AG08395 (cell line): ENCODE measurements at regions not wholly inside any gene's neighbourhood (a gene's known extent, or its start where the extent isn't known, plus 50 kb on each side); places are given as distances from the start of the nearest gene placed in this dataset.
"Not testable (repeated sequence)": the region's sequence is repeated elsewhere in the genome, so short reads cannot be mapped to it uniquely, and the experiment has no call there.

Source experiments
- DNase-seq: peaks from one replicate; pipeline ENCODE4 v3.0.0; 2012; ENCODE audit warnings: mixed read lengths, low spot score

- DNase-seq = no peak
These were observed 540.4 kb downstream of the TRAM1L1 start for GRCh38 chr4:116544946-116545345.

GRCh38 chr4:116539744-116540143, 545.6 kb downstream of the TRAM1L1 start:
- DNase-seq = no peak

GRCh38 chr4:116537828-116538227, 547.5 kb downstream of the TRAM1L1 start:
- DNase-seq = no peak

- DNase-seq = not testable (repeated sequence)
These were observed 549.4 kb downstream of the TRAM1L1 start for GRCh38 chr4:116536024-116536423.

GRCh38 chr4:116531870-116532269, 553.5 kb downstream of the TRAM1L1 start:
- DNase-seq = no peak

GRCh38 chr4:116531026-116531425, 554.4 kb downstream of the TRAM1L1 start:
- no peak for DNase-seq

GRCh38 chr4:116530048-116530447, 555.3 kb downstream of the TRAM1L1 start:
- DNase-seq = no peak

- DNase-seq = no peak
These were observed 556.2 kb downstream of the TRAM1L1 start for GRCh38 chr4:116529129-116529528.

- no peak for DNase-seq
These were observed 562.5 kb downstream of the TRAM1L1 start for GRCh38 chr4:116522922-116523321.

- no peak for DNase-seq
These were observed 564.5 kb downstream of the TRAM1L1 start for GRCh38 chr4:116520886-116521285.

GRCh38 chr4:116516711-116517110, 568.7 kb downstream of the TRAM1L1 start:
- no peak for DNase-seq

GRCh38 chr4:116515959-116516358, 569.4 kb downstream of the TRAM1L1 start:
- no peak for DNase-seq

GRCh38 chr4:116512552-116512951, 572.8 kb downstream of the TRAM1L1 start:
- no peak for DNase-seq

GRCh38 chr4:116501954-116502353, 583.4 kb downstream of the TRAM1L1 start:
- DNase-seq = no peak

GRCh38 chr4:116500225-116500624, 585.2 kb downstream of the TRAM1L1 start:
- no peak for DNase-seq

GRCh38 chr4:116489739-116490138, 595.6 kb downstream of the TRAM1L1 start:
- no peak for DNase-seq

- DNase-seq = no peak
These were observed 599.0 kb downstream of the TRAM1L1 start for GRCh38 chr4:116486401-116486800.

- DNase-seq = no peak
These were observed 604.8 kb downstream of the TRAM1L1 start for GRCh38 chr4:116480546-116480945.

- DNase-seq = no peak
These were observed 607.0 kb downstream of the TRAM1L1 start for GRCh38 chr4:116478343-116478742.

- no peak for DNase-seq
These were observed 615.8 kb downstream of the TRAM1L1 start for GRCh38 chr4:116469582-116469981.

- DNase-seq = no peak
These were observed 632.2 kb downstream of the TRAM1L1 start for GRCh38 chr4:116453127-116453526.

- no peak for DNase-seq
These were observed 635.6 kb downstream of the TRAM1L1 start for GRCh38 chr4:116449764-116450163.

- no peak for DNase-seq
These were observed 641.3 kb downstream of the TRAM1L1 start for GRCh38 chr4:116444117-116444516.

- no peak for DNase-seq
These were observed 646.2 kb downstream of the TRAM1L1 start for GRCh38 chr4:116438981-116439729.
